Limb (tissue), 2 donors: ENCODE measurements at regions not wholly inside any gene's neighbourhood (a gene's known extent, or its start where the extent isn't known, plus 50 kb on each side); places are given as distances from the start of the nearest gene placed in this dataset.

Source experiments
- DNase-seq, 2 donors: peaks; one replicate each; pipeline ENCODE4 v3.0.0-alpha.2; 2016; ENCODE audit errors: extremely low spot score in 2 of 2

DNA sequence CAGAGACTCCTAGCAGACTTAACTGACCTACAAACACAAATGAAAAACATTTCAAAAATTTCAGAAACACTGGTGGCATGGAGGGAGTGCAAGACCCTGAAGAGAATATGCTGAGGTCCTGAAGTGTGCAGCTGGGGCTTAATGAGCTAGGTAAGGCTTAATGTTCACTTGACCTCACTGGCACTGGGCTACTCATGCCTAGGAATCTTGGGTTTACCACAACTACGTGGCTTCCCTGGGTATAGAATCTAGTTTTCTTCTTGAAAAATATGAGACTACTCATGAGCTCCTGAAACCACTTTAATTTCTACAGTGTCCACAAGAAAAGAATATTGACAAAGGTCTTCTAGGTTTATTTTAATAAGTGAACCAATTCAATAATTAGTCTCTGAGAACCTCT, 139.8 kb downstream of the HNMT start:
- DNase-seq = no peak

DNA sequence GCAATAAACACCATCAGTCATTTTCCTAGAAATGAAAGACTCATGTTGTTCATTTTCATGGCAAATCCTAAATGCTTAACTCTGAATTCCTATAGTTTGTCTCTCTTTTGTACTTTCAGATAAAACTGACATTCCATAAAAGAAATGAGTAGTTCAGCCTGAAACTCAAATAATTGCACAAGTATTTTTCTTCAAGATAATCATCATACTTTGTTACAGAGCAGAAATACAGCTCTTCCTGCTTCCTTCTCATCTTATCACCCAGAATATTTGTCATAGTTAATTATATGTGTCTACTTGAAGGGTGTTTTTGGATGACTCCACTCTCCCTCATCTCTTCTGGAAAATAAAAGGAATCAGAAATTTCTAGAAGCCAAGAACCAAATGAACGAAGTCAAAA, 141.1 kb downstream of the HNMT start:
- DNase-seq = no peak

DNA sequence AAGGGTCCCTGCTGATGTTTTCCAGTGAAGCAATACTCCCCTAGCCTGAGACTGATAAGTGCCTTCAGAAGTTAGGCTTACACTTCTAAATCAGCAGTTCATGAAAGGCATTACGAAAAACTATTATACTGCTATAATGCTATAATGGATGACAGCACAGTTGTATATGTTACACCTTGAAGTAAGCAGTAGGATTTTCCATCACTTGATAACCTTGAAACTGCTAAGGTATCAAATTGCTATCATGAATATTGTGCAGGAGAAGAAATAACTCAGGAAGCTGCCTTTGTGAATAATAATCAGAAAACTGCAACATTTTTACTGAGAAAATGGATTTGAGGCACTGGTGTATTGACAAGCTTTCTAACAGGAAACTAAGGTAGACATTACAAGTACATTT, 142.3 kb downstream of the HNMT start:
- DNase-seq = no peak

- DNase-seq = no peak
These were observed 143.0 kb downstream of the HNMT start for GRCh38 chr2:138107288-138107687.

GRCh38 chr2:138110453-138111083, 146.3 kb downstream of the HNMT start:
- DNase-seq = no peak

DNA sequence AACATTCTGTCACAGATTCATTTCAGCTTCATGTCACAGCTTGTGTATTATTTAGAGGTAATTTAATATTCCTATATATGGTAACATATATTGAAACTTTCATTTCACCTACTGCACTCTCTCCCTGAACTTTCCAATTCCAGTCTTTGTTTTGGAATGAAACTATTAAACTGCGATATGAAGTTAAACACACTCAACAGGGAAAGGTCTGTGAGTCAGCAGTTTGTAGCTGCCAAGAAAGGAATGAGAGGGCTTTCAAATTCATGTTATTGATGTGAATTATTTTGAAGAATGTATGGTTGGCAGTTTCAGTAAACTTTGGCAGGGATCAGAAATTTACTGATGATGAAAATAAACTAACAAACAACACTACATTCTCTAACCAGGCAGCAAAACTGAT, 148.3 kb downstream of the HNMT start:
- no peak for DNase-seq

DNA sequence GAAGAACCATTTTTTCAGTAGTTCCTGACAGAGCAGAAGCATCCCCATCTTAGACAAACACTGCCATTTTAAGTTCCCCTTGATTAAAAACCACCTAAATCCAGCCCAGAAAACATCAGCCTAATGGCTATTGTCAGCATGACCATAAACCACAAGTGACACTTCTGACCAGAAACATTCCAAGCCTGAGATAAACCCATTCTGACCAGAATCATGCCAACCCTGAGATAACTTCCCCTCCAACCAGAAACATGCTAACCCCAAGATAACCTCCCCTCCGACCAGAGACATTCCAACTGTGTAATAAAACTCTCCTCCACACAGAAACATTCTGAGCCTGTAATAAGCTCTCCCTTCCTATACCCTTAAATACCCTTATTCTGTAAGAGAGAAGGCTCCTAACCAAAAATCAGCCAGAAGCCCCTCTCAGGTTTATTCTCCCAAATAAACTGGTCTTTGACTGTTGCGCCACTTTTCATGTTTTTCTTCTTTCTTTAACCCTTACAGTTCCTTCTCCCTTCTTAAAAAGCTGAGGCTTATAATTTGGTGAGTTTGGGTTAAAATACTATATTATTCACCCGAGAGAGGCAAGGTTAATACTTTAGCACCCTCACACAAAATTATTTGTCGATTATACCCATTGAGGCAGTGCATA, 149.7 kb downstream of the HNMT start:
- no peak for DNase-seq

- DNase-seq = no peak
These were observed 151.4 kb downstream of the HNMT start for GRCh38 chr2:138115666-138116065.

DNA sequence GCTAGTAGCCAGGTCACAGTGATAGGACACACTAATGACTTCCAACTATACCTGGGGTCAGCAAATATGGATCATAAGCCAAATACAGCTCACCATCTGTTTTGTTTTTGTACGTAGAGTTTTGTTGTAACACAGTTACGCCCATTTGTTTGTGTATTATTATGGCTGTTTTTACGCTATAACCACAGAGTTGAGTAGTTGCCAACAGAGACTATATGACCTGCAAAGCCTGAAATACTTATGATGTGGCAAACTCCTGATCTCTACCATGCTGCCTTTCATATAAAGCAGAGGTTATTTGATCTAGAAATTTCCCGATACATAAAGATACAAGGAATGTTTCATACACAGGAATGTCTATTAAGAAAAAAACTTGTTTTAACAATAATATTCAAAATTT, 152.2 kb downstream of the HNMT start:
- no peak for DNase-seq

GRCh38 chr2:138121666-138122661, 157.7 kb downstream of the HNMT start:
- no peak for DNase-seq

- no peak for DNase-seq
These were observed 158.6 kb downstream of the HNMT start for GRCh38 chr2:138122891-138123290.

GRCh38 chr2:138123741-138124140, 159.5 kb downstream of the HNMT start:
- no peak for DNase-seq

DNA sequence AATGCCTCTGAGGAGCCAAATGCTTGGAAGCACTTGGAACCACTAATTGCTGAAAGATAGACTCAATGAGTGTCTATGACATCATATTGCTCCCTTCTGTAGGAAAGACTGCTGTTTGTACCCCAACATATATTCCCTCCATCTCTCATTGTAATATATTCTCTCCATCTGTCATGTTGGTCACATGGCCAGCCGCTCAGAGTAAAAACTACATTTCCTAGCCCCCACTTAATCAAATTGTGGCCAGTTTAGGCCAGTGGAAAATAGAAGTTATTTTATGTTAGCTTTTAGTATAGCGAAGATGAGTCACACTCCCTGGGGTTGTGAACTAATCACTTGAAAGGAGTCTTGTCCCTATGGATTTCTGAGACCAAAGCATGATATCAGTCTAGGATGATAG, 160.2 kb downstream of the HNMT start:
- DNase-seq = no peak

DNA sequence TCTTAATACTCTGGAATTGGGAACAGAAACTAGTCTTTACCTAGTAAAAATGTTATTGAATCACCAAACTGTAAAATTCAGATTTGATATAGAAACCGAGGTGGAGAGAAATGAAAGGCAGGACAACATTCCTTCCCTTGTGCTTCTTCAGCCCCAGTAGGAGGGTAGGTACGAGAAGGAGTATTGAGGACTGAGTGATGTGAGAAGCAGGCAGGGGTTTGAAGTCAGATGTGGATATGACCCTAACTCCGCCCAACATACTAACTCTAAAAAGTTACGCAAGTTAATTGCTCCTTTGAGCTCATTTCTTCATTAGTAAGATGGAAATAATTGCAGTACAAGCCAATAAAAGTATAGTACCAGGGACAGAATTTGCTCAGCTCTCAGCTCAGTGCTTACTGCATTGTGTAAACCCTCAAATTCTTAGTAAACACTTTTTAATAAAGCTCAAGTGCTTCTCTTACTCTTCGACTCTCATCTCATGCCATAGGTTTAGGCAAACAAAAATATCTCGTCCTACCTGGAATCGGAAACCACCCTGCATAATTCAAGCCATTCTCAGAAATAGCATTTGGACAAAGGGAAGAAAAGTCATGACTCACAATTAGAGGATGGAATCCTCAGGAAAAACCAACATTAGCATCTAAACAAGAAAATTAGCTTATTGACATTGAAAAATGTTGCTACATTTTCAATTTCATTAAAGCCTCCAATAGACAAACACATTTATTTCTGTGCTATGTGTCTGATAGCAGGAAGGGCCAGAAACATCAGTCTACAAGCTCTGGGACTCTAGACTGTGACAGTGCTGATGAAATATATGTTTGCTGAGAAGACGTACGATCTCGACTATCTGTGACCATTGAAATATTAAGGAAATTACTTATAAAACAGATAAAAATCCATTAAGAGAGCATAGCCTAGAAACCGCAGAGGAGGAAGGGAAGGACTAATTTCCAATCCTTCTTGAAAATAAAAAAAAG, 161.3 kb downstream of the HNMT start:
- no peak for DNase-seq

DNA sequence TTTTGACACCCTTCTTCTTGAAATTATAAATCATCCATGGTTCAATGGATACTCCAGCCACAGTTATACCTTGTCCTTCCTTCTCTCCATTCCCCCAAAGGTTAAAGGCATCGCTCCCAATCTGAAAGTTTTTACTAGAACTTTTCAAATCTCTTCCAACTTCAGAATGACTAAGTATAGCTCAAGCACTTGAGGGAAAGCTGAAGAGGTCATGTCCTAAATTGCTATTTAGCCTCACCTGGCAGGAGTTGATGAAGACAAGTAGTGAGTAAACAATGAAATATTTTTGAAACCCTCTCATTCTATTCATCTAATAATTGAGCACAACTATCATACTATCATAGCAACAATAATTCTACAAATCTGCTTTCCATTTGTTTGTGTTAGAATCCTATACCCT, 167.8 kb downstream of the HNMT start:
- no peak for DNase-seq

DNA sequence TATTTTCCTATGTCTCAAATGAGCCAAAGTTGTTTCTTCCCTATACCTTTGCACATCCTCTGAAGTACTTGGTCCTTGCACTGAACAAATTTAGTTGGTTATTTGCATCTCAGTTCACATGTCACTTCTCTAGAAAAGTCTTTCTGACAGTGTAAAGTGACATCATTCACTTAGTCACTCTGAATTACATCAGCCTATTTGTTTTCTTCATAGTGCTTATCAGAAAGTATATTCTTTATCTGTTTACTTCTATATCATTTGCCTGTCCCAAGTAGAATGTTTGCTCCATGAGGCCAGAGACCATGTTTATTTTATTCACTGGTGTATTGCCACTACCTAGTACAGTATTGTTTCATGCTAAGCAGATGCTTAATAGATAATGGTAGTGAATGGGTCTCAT, 173.7 kb downstream of the HNMT start:
- no peak for DNase-seq

GRCh38 chr2:138147796-138148195, 183.5 kb downstream of the HNMT start:
- no peak for DNase-seq

DNA sequence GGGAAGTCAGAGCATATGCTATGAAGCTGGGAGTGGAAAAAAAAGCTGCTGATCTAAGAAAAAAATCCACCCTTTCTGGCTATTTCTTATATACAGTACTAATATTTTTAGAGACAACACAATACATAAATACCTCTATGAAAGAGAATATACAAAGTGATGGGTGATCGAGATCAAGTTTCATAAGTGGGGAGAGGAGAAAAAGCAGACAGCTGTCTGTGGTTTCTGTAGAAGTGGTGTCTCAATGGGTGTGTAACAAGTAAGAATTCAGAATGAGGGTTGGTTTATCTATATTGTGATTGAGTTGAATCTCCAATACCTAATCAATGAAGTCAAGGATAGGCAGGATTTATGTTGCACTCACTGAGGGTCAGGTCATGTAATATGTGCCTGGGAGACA, 191.0 kb downstream of the HNMT start:
- no peak for DNase-seq

GRCh38 chr2:138157372-138157771, 193.1 kb downstream of the HNMT start:
- no peak for DNase-seq

DNA sequence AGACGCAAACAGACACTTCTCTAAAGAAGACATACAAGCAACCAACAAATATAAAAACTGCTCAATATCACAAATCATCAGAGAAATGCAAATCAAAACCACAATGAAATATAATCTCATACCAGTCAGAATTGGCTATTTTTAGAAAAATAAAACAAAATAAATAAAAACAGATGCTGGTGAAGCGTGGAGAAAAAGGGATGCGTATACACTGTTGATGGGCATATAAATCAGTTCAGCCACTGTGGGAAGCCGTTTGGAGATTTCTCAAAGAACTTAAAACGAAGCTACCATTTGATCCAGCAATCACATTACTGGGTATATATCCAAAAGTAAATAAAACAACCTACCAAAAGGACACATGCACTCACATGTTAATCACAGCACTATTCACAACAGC, 206.2 kb downstream of the HNMT start:
- DNase-seq = no peak

- DNase-seq = no peak
These were observed 207.0 kb downstream of the HNMT start for GRCh38 chr2:138171244-138171643.
